GM12873 (cell line): ENCODE measurements at regions not wholly inside any gene's neighbourhood (a gene's known extent, or its start where the extent isn't known, plus 50 kb on each side); places are given as distances from the start of the nearest gene placed in this dataset.

Experiments used
- CTCF ChIP-seq: IDR thresholded peaks from 2 replicates; pipeline ENCODE4 v1.5.1; 2012; ENCODE audit warnings: low read depth, mild to moderate bottlenecking, moderate library complexity, low read length, control low read depth; ENCODE audit not compliant: insufficient read depth; ENCODE audit errors: missing control alignments

GRCh38 chr18:25416374-25416773 is 64.4 kb upstream of the ZNF521 start:
- TF ChIP-seq CTCF: no peak

GRCh38 chr18:25409971-25410370 is 58.0 kb upstream of the ZNF521 start:
- no peak for TF ChIP-seq CTCF

GRCh38 chr18:25408293-25408692 is 56.3 kb upstream of the ZNF521 start:
- no peak for TF ChIP-seq CTCF
